MM.1S (cell line): ENCODE measurements at regions not wholly inside any gene's neighbourhood (a gene's known extent, or its start where the extent isn't known, plus 50 kb on each side); places are given as distances from the start of the nearest gene placed in this dataset.

Experiments
- DNase-seq: peaks from one replicate; pipeline ENCODE4 v3.0.0-alpha.2; 2015
- H2AFZ ChIP-seq: fragments of 300-600 bp; sonication (generic); 2 replicates; pipeline ENCODE4 v1.6.0; 2016; ENCODE audit warnings: antibody characterized with exemption, low read length
- H3F3A ChIP-seq: fragments of 300-600 bp; sonication (generic); 2 replicates; pipeline ENCODE4 v1.6.1; 2016; ENCODE audit warnings: mild to moderate bottlenecking, antibody characterized with exemption, low read length, moderate library complexity, mixed read lengths; ENCODE audit not compliant: insufficient read depth
- H3K27ac ChIP-seq: fragments of 300-600 bp; sonication (generic); 2 replicates; pipeline ENCODE4 v1.5.1; 2016; ENCODE audit warnings: mild to moderate bottlenecking, low read length
- H3K27me3 ChIP-seq: fragments of 300-600 bp; sonication (generic); replicated peaks from 2 replicates; pipeline ENCODE4 v1.6.0; 2016; ENCODE audit warnings: low read length; ENCODE audit not compliant: insufficient read depth
- H3K36me3 ChIP-seq: fragments of 300-600 bp; sonication (generic); replicated peaks from 2 replicates; pipeline ENCODE4 v1.6.1; 2016; ENCODE audit warnings: mild to moderate bottlenecking, low read length, mixed read lengths; ENCODE audit not compliant: insufficient read depth
- H3K4me1 ChIP-seq: fragments of 300-600 bp; sonication (generic); 2 replicates; pipeline ENCODE4 v1.6.1; 2016; ENCODE audit warnings: low read length, mixed read lengths
- H3K4me2 ChIP-seq: fragments of 300-600 bp; sonication (generic); 2 replicates; pipeline ENCODE4 v1.6.0; 2016; ENCODE audit warnings: low read depth, low read length
- H3K4me3 ChIP-seq: fragments of 300-600 bp; sonication (generic); 2 replicates; pipeline ENCODE4 v1.5.1; 2016; ENCODE audit warnings: low read length, mixed read lengths
- H3K79me2 ChIP-seq: fragments of 300-600 bp; sonication (generic); 2 replicates; pipeline ENCODE4 v1.6.1; 2016; ENCODE audit warnings: mixed run types, low read length, mixed read lengths
- H3K9ac ChIP-seq: fragments of 300-600 bp; sonication (generic); 2 replicates; pipeline ENCODE4 v1.6.1; 2016; ENCODE audit warnings: low read length, mixed read lengths
- H3K9me2 ChIP-seq: fragments of 300-600 bp; sonication (generic); replicated peaks from 2 replicates; pipeline ENCODE4 v1.6.1; 2016; ENCODE audit warnings: mild to moderate bottlenecking, low read length, mixed read lengths; ENCODE audit not compliant: insufficient read depth
- H3K9me3 ChIP-seq: fragments of 300-600 bp; sonication (generic); replicated peaks from 2 replicates; pipeline ENCODE4 v1.6.1; 2016; ENCODE audit warnings: mild to moderate bottlenecking, low read length, mixed read lengths; ENCODE audit not compliant: insufficient read depth
- H4K20me1 ChIP-seq: fragments of 300-600 bp; sonication (generic); 2 replicates; pipeline ENCODE4 v1.6.1; 2016; ENCODE audit warnings: mild to moderate bottlenecking, low read length, moderate library complexity, mixed read lengths; ENCODE audit not compliant: insufficient read depth
- CTCF ChIP-seq: fragments of 300-600 bp; sonication (generic); IDR thresholded peaks from 2 replicates; pipeline ENCODE4 v1.5.1; 2016; ENCODE audit warnings: antibody characterized with exemption, low read length, mixed read lengths
- EZH2 ChIP-seq: fragments of 300-600 bp; sonication (generic); optimal IDR thresholded peaks from 2 replicates; pipeline ENCODE3; 2017; ENCODE audit warnings: low read depth, mild to moderate bottlenecking, antibody characterized with exemption, low read length, mixed read lengths
- EZH2phosphoT487 ChIP-seq: fragments of 300-600 bp; sonication (generic); IDR thresholded peaks from 2 replicates; pipeline ENCODE4 v1.6.1; 2018; ENCODE audit warnings: antibody characterized with exemption, low read length

- TF ChIP-seq CTCF (no peak), EZH2 (no peak), EZH2phosphoT487 (no peak)
- no peak for DNase-seq
- Histone ChIP-seq H3K79me2 (no peaks in the 10 kb centered on the region), H3K4me1 (no peaks in the 10 kb centered on the region), H3K4me3 (no peak overlapping the region), H3K9ac (no peak overlapping the region), H3K4me2 (no peak overlapping the region), H2AFZ (no peak overlapping the region), H3K36me3 (no peaks in the 10 kb centered on the region), H3K27ac (no peak overlapping the region), H3F3A (no peaks in the 10 kb centered on the region), H3K9me2 (no peaks in the 10 kb centered on the region), H4K20me1 (no peaks in the 10 kb centered on the region), H3K27me3 (no peaks in the 10 kb centered on the region), H3K9me3 (no peaks in the 10 kb centered on the region)
These were observed 1118.3 kb upstream of the ADGRL3 start for GRCh38 chr4:60081839-60082238.

- DNase-seq: no peak
- Histone ChIP-seq H3K79me2 (no peaks in the 10 kb centered on the region), H3K27me3 (no peaks in the 10 kb centered on the region; the same call in 1 of the 2 replicates), H3K27ac (no peak overlapping the region), H3K36me3 (no peaks in the 10 kb centered on the region), H4K20me1 (no peaks in the 10 kb centered on the region), H3K9ac (no peak overlapping the region), H3K4me3 (no peak overlapping the region), H3K4me1 (no peaks in the 10 kb centered on the region), H3F3A (no peaks in the 10 kb centered on the region), H2AFZ (no peak overlapping the region), H3K9me2 (no peaks in the 10 kb centered on the region), H3K4me2 (no peak overlapping the region), H3K9me3 (no peaks in the 10 kb centered on the region)
- TF ChIP-seq CTCF: no peak
- TF ChIP-seq EZH2: no peak
- no peak for TF ChIP-seq EZH2phosphoT487
These were observed 1111.2 kb upstream of the ADGRL3 start for GRCh38 chr4:60088807-60089486.

GRCh38 chr4:60089546-60090273 lies 1110.4 kb upstream of the ADGRL3 start:
- H4K20me1 ChIP-seq: no peaks in the 10 kb centered on the region
- H3K27me3 ChIP-seq: no peaks in the 10 kb centered on the region; the same call in 1 of the 2 replicates
- DNase-seq: no peak
- H3K79me2 ChIP-seq: no peaks in the 10 kb centered on the region
- no peaks in the 10 kb centered on the region for H3K9me3 ChIP-seq
- H3K36me3 ChIP-seq: no peaks in the 10 kb centered on the region
- H2AFZ ChIP-seq: no peak overlapping the region
- H3K9ac ChIP-seq: no peak overlapping the region
- H3K9me2 ChIP-seq: no peaks in the 10 kb centered on the region
- H3K4me3 ChIP-seq: no peak overlapping the region
- no peaks in the 10 kb centered on the region for H3K4me1 ChIP-seq
- no peak overlapping the region for H3K4me2 ChIP-seq
- TF ChIP-seq EZH2phosphoT487 (no peak), CTCF (no peak), EZH2 (no peak)
- no peaks in the 10 kb centered on the region for H3F3A ChIP-seq
- no peak overlapping the region for H3K27ac ChIP-seq
